Keratinocyte (primary cell): ENCODE measurements at regions not wholly inside any gene's neighbourhood (a gene's known extent, or its start where the extent isn't known, plus 50 kb on each side); places are given as distances from the start of the nearest gene placed in this dataset.

Experiments used
- EZH2 ChIP-seq: IDR thresholded peaks from one replicate; pipeline ENCODE4 v1.6.1; 2012; ENCODE audit warnings: inconsistent platforms, mild to moderate bottlenecking, low read length, moderate library complexity
- TF ChIP-seq, protein P1 (sequence below), 3 experiments: IDR thresholded peaks in 1 of 3; conservative IDR thresholded peaks in 1 of 3; optimal IDR thresholded peaks in 1 of 3; 2 replicates in 2 of 3; 3 replicates in 1 of 3; pipeline versions ENCODE3 to v1.5.1; 2011; ENCODE audit warnings: low read length in 3 of 3, mild to moderate bottlenecking in 3 of 3, moderate library complexity in 2 of 3, control low read depth in 1 of 3, inconsistent platforms in 1 of 3; ENCODE audit not compliant: insufficient read depth in 2 of 3; ENCODE audit errors: extremely low read depth in 1 of 3

DNA sequence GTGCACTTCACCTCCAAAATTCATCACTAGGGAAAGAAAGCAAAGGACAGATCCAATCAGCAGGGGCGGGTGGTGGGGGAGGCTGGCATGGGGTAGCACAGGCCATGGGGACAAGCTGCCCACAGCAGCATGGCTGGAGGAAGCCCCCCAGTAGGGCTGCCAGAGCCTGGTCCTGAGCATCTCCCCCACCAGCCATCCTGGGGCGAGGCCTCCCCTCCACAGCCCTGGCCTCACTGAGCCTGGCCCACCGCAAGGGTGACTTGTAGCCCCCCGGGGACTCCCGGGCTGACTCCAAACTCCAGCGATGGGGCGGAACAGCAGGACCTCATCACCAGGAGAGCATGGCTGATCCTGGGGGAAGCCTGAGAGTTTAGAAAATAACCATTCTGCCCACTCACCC lies 92.4 kb upstream of the TCERG1L start:
- TF ChIP-seq, protein P1, sequence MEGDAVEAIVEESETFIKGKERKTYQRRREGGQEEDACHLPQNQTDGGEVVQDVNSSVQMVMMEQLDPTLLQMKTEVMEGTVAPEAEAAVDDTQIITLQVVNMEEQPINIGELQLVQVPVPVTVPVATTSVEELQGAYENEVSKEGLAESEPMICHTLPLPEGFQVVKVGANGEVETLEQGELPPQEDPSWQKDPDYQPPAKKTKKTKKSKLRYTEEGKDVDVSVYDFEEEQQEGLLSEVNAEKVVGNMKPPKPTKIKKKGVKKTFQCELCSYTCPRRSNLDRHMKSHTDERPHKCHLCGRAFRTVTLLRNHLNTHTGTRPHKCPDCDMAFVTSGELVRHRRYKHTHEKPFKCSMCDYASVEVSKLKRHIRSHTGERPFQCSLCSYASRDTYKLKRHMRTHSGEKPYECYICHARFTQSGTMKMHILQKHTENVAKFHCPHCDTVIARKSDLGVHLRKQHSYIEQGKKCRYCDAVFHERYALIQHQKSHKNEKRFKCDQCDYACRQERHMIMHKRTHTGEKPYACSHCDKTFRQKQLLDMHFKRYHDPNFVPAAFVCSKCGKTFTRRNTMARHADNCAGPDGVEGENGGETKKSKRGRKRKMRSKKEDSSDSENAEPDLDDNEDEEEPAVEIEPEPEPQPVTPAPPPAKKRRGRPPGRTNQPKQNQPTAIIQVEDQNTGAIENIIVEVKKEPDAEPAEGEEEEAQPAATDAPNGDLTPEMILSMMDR (optimal IDR thresholded peaks at IDR 0.05 in 1 of 3, IDR thresholded peaks at IDR 0.05 in 1 of 3, conservative IDR thresholded peaks at IDR 0.05 in 1 of 3; ENCODE audit: extremely low read depth in 1 of 3, insufficient read depth in 2 of 3, low read length in 3 of 3): no peak
- TF ChIP-seq EZH2: no peak
